ENCODE measurements at regions not wholly inside any gene's neighbourhood (a gene's known extent, or its start where the extent isn't known, plus 50 kb on each side); places are given as distances from the start of the nearest gene placed in this dataset.
A peak's percentile ranks its signal among the peaks of the same experiment; 100 is the strongest.

DNA sequence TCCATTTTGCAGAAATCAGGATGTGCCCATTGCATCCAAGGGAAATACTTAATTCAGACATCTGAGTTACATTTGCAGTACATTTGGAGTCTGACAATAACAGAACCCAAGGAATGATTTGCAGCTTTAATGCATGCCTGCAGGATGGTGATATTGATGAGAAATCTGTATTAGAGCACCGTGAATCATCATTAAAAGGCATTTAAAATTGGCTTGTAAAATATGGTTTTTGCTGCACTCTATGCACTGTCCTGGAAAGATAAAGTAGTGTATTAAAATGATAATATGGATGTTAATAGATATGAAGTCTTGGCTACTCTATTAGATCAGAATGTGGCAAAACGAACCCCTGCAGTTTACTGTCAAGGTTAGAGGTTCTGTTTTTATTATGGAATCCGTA, 556.9 kb downstream of the MAT2B start:
- Mint-ChIP-seq H3K36me3 (no peaks in the 10 kb centered on the region), H3K9me3 (no peaks in the 10 kb centered on the region), H3K4me1 (peaks cover 0 to 2% (median 0%) of the 10 kb centered on the region in 3 donors), H3K27ac (no peak overlapping the region), H3K4me3 (no peak overlapping the region), H3K27me3 (no peaks in the 10 kb centered on the region)

DNA sequence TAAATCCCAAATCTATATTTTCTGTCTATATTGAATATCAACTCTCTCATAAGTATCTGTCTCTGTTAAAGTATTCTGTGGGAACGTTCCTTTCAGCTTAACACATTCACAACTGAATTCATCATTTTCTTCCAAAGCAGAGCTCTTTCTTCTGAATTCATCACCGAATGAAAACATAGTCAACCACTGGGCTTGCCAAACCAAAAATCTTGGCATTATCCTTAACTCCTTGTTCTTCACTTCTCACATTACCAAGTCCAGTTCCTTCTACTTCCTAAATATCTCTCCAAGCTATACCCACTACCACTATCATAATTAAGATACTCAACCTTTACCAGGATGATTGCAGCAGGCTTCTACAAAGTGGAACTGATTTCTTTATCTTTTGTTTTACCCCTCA, 559.8 kb downstream of the MAT2B start:
- Mint-ChIP-seq H3K36me3 (peaks cover 2% of the 10 kb centered on the region), H3K27me3 (no peaks in the 10 kb centered on the region), H3K27ac (no peak overlapping the region), H3K4me3 (no peak overlapping the region), H3K9me3 (no peaks in the 10 kb centered on the region), H3K4me1 (peaks cover 0 to 2% (median 0%) of the 10 kb centered on the region in 3 donors)

DNA sequence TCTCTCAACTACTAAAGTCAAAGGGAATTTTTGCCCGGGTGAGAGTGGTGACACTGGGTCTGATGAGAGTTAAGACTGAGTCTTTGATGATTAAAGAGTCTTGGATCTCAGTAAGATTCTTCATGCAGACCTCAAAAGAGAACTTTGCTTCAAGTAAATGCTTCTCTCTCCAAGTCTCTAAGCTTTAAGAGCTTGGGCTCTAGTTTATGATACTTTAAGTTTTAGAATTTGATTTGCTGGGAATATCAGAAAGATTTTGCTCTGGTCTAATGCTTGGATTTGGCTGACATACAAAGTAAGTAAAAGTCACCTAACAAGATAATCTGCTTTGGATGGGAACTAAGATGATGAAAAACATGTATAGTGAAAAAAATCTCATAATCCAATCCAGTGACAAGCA, 566.3 kb downstream of the MAT2B start:
- H3K36me3 Mint-ChIP-seq = peaks cover 2% of the 10 kb centered on the region
- peaks cover 0 to 2% (median 0%) of the 10 kb centered on the region in 3 donors for H3K4me1 Mint-ChIP-seq
- H3K27me3 Mint-ChIP-seq = peaks cover 11% of the 10 kb centered on the region
- no peaks in the 10 kb centered on the region for H3K9me3 Mint-ChIP-seq
- no peak overlapping the region for H3K27ac Mint-ChIP-seq
- no peak overlapping the region for H3K4me3 Mint-ChIP-seq

DNA sequence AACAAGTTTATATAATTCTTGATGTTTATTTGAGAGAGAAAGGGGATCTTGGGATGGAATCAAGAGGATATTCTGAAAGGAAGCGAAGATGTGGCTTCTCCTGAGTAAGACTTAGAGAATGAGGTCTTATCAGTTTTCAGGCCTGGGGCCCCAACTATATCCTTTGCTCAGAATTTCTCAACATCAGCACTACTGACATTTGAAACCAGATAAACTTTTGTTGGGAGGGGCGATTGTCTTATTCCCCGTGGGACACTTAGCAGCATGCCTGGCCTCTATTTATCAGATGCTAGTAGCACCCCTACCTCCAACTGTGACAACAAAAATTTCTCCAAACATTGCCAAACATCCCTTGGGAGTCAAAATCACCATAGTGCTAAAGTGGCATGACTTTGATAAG, 567.7 kb downstream of the MAT2B start:
- no peaks in the 10 kb centered on the region for H3K9me3 Mint-ChIP-seq

DNA sequence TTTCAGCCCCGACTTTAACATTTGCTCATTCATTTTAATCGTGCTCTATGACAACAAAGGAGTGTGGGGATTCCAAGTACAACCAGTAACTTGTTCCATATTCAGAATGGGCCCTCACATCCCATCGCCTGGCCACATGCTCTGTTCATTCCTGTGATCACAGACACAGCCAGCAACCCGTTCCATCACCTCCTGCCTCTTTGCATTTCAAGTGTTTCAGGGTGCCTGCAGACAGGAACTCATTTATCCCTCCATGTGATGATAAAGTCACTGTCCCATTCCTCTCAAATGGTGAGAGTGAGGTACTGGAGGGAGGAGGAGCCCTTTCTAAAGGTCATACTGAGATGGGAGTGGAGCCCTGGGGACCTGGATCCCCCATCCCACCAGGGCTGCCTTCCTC, 571.1 kb downstream of the MAT2B start:
- H3K9me3 Mint-ChIP-seq = no peaks in the 10 kb centered on the region
- peaks cover 0 to 2% (median 0%) of the 10 kb centered on the region in 3 donors for H3K4me1 Mint-ChIP-seq
- H3K4me3 Mint-ChIP-seq = no peak overlapping the region
- H3K27me3 Mint-ChIP-seq = peaks cover 13% of the 10 kb centered on the region
- no peak overlapping the region for H3K27ac Mint-ChIP-seq
- no peaks in the 10 kb centered on the region for H3K36me3 Mint-ChIP-seq

More for the DNA sequence above, 567.7 kb downstream of the MAT2B start:
- peaks cover 0 to 2% (median 0%) of the 10 kb centered on the region in 3 donors for H3K4me1 Mint-ChIP-seq
- no peak overlapping the region for H3K27ac Mint-ChIP-seq
- H3K4me3 Mint-ChIP-seq = no peak overlapping the region
- peaks cover 13% of the 10 kb centered on the region for H3K27me3 Mint-ChIP-seq
- peaks cover 2% of the 10 kb centered on the region for H3K36me3 Mint-ChIP-seq

DNA sequence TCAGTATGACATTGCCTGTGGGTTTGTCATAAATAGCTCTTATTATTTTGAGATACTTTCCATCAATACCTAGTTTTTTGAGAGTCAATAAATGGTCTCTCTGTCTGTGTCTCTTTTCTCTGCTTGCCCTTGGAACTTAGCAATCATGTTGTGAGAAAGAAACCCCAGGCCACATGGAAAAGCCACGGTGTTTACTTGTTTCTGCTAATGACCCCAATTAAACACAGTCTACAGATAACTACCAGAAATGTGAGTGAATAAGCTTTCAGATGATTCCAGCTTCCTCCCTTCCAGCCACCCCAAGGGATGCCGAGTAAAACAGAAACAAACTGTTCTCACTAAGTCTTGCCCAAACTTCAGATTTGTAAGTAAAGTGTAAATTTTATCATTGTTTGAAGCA, 584.9 kb downstream of the MAT2B start:
- no peak overlapping the region for H3K27ac Mint-ChIP-seq
- no peak overlapping the region for H3K4me3 Mint-ChIP-seq
- H3K27me3 Mint-ChIP-seq = peaks cover 1% of the 10 kb centered on the region
- H3K4me1 Mint-ChIP-seq = peaks cover 0 to 3% (median 0%) of the 10 kb centered on the region in 3 donors
- no peaks in the 10 kb centered on the region for H3K36me3 Mint-ChIP-seq
- H3K9me3 Mint-ChIP-seq = peaks cover 0 to 6% (median 0%) of the 10 kb centered on the region in 3 donors

DNA sequence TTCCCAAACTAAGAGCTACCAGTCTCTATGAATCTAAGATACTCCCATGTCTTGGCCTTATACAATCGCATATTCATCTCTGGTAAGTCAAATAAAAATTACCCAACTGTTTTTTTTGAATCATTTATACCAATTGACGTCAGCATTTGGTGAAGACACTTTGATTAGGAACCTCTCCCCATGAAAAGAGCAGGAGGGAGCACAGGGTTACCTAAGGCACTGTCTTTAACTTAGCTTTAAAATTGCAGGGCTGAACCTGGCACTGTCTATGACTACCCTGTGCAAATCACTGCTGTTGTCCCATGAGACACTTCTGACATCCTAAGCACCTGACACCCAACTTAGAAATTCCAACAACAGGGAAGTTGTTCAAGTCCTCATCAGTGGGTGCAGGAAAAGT, 586.4 kb downstream of the MAT2B start:
- Mint-ChIP-seq H3K36me3 (no peaks in the 10 kb centered on the region), H3K9me3 (peaks cover 0 to 6% (median 0%) of the 10 kb centered on the region in 3 donors), H3K4me1 (peaks cover 0 to 3% (median 0%) of the 10 kb centered on the region in 3 donors), H3K27me3 (peaks cover 1% of the 10 kb centered on the region), H3K27ac (no peak overlapping the region), H3K4me3 (no peak overlapping the region)

DNA sequence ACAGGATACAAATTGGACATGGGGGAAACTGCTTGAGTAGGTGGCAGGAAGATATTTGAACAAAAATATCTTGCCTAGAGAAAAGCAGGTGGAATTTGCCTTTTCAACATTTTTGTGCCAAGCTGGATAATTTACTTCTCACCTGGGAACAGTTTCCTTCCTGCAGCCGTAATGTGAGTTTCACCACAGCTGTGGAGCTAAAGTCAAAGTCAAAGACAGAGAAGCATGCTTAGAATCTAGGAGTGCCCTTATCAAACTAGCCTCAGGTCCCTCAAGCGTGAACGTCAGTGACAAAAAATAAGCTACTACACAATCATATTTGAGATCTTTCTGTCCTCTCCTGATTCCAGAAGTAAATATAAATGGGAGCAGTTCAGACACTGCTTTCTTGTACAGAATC, 588.9 kb downstream of the MAT2B start:
- Mint-ChIP-seq H3K27me3 (peaks cover 1% of the 10 kb centered on the region), H3K27ac (no peak overlapping the region), H3K4me1 (peaks cover 0 to 3% (median 0%) of the 10 kb centered on the region in 3 donors)

DNA sequence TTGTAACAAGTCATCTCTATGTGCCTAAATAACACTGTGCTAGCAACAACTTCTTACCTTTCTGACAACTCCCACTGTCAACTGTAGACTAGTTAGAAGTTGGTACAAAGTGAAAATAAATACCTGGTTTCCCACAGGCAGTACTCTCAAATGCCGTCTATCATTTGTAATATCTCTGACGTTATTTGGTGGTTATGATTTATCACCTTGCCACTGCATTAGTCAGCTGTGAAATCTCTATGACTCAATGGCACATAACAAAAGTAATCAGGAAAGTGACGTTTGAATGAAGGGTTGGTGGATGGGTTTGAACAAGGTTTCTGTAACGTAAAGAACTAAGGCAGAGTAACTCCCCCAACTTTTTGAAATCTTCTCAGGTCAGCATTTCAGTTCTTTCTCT, 592.3 kb downstream of the MAT2B start:
- Mint-ChIP-seq H3K27me3 (no peaks in the 10 kb centered on the region), H3K9me3 (no peaks in the 10 kb centered on the region), H3K27ac (no peak overlapping the region), H3K4me1 (peaks cover 0 to 3% (median 0%) of the 10 kb centered on the region in 3 donors), H3K4me3 (no peak overlapping the region), H3K36me3 (no peaks in the 10 kb centered on the region)

More for the DNA sequence above, 588.9 kb downstream of the MAT2B start:
- Mint-ChIP-seq H3K9me3 (no peaks in the 10 kb centered on the region), H3K4me3 (no peak overlapping the region), H3K36me3 (no peaks in the 10 kb centered on the region)

DNA sequence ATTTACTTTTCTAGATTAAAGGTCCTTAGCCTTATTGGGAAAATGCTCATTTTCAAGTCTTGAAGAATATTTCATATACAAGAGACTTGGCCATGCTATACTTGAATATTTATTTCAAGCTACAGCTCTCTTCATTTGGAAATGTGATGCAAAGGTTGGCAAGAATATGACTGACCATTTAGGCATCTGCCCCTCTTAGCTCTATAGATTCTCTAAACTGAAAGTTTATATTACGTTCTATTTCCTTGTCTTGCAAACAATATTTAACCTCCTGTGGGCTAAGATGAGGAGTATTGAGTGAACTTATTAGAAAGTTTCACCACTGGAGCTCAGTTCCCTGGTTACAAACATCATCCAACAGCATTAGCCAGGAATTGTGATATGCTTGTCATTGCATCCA, 593.1 kb downstream of the MAT2B start:
- H3K27ac Mint-ChIP-seq = no peak overlapping the region
- H3K9me3 Mint-ChIP-seq = peaks cover 0 to 5% (median 0%) of the 10 kb centered on the region in 3 donors
- H3K27me3 Mint-ChIP-seq = no peaks in the 10 kb centered on the region
- H3K4me3 Mint-ChIP-seq = no peak overlapping the region
- no peaks in the 10 kb centered on the region for H3K36me3 Mint-ChIP-seq
- H3K4me1 Mint-ChIP-seq = peaks cover 0 to 3% (median under 1%) of the 10 kb centered on the region in 3 donors

DNA sequence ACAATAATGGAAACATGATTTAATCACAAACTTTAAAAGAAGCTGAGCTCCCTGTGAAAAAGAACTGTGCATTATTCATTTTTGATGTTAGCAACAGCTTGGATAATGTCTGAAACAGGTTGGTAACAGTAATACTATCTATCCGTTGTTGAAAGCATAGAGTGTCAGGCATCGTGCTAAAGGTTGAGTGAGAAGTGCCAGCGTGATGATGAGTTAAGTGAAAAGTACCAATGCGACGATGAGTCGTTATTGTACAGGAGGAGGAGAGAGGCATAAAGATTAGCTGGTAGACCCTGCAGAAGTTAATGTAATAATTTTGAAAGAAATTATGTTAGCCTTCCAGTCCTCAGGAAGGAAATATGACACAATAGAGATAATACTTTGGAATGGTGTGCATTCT, 593.6 kb downstream of the MAT2B start:
- Mint-ChIP-seq H3K9me3 (peaks cover 0 to 5% (median 0%) of the 10 kb centered on the region in 3 donors), H3K36me3 (no peaks in the 10 kb centered on the region), H3K4me1 (peaks cover 0 to 3% (median 1%) of the 10 kb centered on the region in 3 donors), H3K27ac (no peak overlapping the region), H3K4me3 (no peak overlapping the region), H3K27me3 (no peaks in the 10 kb centered on the region)

DNA sequence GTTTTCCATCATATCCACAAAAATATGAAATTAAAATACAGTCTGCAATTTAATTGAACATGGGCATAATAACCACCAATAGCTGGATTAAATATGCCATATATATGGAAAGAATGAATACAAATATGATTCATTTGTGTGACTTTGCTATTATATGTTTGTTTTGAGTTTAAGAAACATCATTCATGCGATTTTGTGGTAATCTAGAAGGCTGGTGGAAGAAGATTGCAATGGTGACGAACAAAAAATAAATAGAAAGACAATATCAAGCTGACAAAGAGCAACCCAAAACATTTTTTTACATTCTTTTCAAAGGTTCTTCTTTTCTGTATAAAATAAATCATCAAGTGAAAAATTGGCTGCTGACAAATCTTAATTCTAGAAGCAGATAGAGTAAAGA, 610.0 kb downstream of the MAT2B start:
- Mint-ChIP-seq H3K27ac (no peak overlapping the region), H3K4me1 (peaks cover 2 to 5% (median 3%) of the 10 kb centered on the region in 3 donors), H3K27me3 (peaks cover 1% of the 10 kb centered on the region), H3K4me3 (no peak overlapping the region), H3K36me3 (peaks cover 3% of the 10 kb centered on the region), H3K9me3 (peaks cover 2 to 7% (median 2%) of the 10 kb centered on the region in 3 donors)

DNA sequence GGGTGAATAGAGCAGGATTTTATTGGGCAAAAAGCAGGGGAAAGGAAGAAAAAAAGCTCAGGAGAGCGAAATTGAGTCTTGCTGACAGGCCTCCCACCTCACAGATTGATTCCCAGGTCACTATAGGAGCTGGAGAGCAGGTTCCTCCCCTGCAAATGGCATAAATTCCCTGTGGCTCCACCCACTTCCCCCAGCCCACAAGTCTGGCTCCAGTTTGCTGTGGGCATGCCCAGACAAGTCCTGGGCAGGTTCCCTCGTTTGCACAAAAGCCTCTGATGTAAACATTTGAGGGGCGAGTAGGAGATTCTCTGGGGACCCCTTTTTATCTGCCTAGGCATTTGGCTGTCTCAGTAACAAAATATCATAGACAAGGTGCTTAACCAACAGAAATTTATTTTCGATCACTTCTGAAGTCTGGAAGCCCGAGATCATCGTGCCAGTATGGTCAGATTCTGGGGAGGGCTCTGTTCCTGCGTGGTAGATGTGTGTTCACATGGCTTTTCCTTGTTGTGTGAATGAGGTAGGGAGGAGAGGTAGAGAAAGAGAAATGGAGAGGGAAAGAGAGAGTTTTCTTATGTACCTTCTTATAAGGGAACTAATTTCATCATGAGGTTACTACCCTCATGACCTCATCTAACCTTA, 614.5 kb downstream of the MAT2B start:
- H3K9me3 Mint-ChIP-seq = peaks cover 2 to 7% (median 4%) of the 10 kb centered on the region in 3 donors
- no peak overlapping the region for H3K27ac Mint-ChIP-seq
- H3K27me3 Mint-ChIP-seq = peaks cover 1% of the 10 kb centered on the region
- H3K36me3 Mint-ChIP-seq = peaks cover 3% of the 10 kb centered on the region
- H3K4me1 Mint-ChIP-seq = peaks cover 2 to 7% (median 3%) of the 10 kb centered on the region in 3 donors
- H3K4me3 Mint-ChIP-seq = peak overlapping the region in 1 of 4 donors; percentile 45

DNA sequence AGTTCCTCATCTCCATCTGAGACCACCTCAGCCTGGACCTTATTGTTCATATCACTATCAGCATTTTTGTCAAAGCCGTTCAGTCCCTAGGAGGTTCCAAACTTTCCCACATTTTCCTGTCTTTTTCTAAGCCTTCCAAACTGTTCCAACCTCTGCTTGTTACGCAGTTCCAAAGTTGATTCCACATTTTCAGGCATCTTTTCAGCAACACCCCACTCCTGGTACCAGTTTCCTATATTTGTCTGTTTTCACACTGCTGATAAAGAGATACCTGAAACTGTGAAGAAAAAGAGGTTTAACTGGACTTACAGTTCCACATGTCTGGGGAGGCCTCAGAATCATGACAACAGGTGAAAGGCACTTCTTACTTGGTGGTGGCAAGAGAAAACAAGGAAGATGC, 622.1 kb downstream of the MAT2B start:
- Mint-ChIP-seq H3K36me3 (peaks cover 2% of the 10 kb centered on the region), H3K27ac (no peak overlapping the region), H3K9me3 (peaks cover 15 to 37% (median 17%) of the 10 kb centered on the region in 3 donors), H3K4me3 (no peak overlapping the region), H3K4me1 (peaks cover 0 to 2% (median 0%) of the 10 kb centered on the region in 3 donors), H3K27me3 (no peaks in the 10 kb centered on the region)

DNA sequence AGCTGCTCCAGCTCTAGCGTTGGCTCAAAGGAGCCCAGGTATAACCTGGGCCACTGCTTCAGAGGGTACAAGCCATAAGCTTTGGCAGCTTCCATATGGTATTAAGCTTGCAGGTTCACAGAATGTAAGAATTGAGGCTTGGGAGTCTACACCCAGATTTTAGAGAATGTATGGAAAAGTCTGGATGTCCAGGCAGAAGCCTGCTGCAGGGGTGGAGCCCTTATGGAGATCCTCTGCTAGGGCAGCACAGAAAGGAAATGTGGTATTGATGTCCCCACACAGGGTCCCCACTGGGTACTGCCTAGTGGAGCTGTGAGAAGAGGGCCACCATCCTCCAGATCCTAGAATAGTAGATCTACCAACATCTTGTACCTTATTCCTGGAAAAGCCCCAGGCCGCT, 626.9 kb downstream of the MAT2B start:
- no peaks in the 10 kb centered on the region for H3K4me1 Mint-ChIP-seq
- peaks cover 14 to 30% (median 16%) of the 10 kb centered on the region in 3 donors for H3K9me3 Mint-ChIP-seq
- no peaks in the 10 kb centered on the region for H3K27me3 Mint-ChIP-seq
- peaks cover 2% of the 10 kb centered on the region for H3K36me3 Mint-ChIP-seq
- H3K27ac Mint-ChIP-seq = no peak overlapping the region
- H3K4me3 Mint-ChIP-seq = no peak overlapping the region

DNA sequence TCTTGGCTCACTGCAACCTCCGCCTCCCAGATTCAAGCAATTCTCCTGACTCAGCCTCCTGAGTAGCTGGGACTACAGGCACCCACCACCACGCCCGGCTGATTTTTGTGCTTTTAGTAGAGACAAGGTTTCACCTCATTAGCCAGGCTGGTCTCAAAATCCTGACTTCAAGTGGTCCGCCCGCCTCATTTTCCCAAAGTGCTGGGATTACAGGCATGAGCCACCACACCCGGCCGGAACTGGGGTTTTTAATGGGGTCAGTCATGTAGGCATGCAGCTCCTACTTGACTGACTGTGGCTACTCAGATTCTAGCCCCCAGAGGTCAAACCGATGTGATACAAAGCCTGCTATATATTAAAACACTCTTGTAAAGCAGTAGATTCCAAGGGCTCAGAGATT, 631.7 kb downstream of the MAT2B start:
- Mint-ChIP-seq H3K9me3 (peaks cover 0 to 4% (median 2%) of the 10 kb centered on the region in 3 donors), H3K27ac (no peak overlapping the region), H3K36me3 (no peaks in the 10 kb centered on the region), H3K4me1 (no peaks in the 10 kb centered on the region), H3K4me3 (no peak overlapping the region), H3K27me3 (peaks cover 1% of the 10 kb centered on the region)

Data from IgD-negative memory B cell (primary cell).